SK-N-SH treated with all-trans-retinoic acid at 6 μM for 48 hours (cell line): ENCODE measurements at regions not wholly inside any gene's neighbourhood (a gene's known extent, or its start where the extent isn't known, plus 50 kb on each side); places are given as distances from the start of the nearest gene placed in this dataset.

Experiments
- ARNTL ChIP-seq: fragments of 450-650 bp; formaldehyde crosslinking; IDR thresholded peaks from 2 replicates; pipeline ENCODE4 v1.5.0; 2020; ENCODE audit warnings: low read depth, mild to moderate bottlenecking, moderate library complexity, borderline replicate concordance
- BACH2 ChIP-seq: fragments of 250-450 bp; sonication (Bioruptor Pico); IDR thresholded peaks from 2 replicates; pipeline ENCODE4 v1.9.0; 2021; ENCODE audit warnings: mild to moderate bottlenecking, borderline replicate concordance
- CREB5 ChIP-seq: fragments of 250-450 bp; sonication (Bioruptor Pico); IDR thresholded peaks from 2 replicates; pipeline ENCODE4 v1.5.1; 2020; ENCODE audit warnings: low read depth, mild to moderate bottlenecking, moderate library complexity
- CSRNP3 ChIP-seq: fragments of 250-450 bp; sonication (Bioruptor Pico); IDR thresholded peaks from 2 replicates; pipeline ENCODE4 v1.5.1; 2021; ENCODE audit warnings: mild to moderate bottlenecking, moderate library complexity
- ESRRG ChIP-seq: fragments of 250-450 bp; sonication (Bioruptor Pico); IDR thresholded peaks from 2 replicates; pipeline ENCODE4 v1.6.1; 2021; ENCODE audit warnings: mild to moderate bottlenecking
- GLIS3 ChIP-seq: fragments of 250-450 bp; sonication (Bioruptor Pico); IDR thresholded peaks from 2 replicates; pipeline ENCODE4 v1.5.0; 2020; ENCODE audit warnings: mild to moderate bottlenecking, moderate library complexity
- PATZ1 ChIP-seq: fragments of 250-450 bp; sonication (Bioruptor Pico); IDR thresholded peaks from 2 replicates; pipeline ENCODE4 v1.8.0; 2020; ENCODE audit warnings: mild to moderate bottlenecking, moderate library complexity, borderline replicate concordance
- POU6F1 ChIP-seq: fragments of 250-450 bp; sonication (Bioruptor Pico); IDR thresholded peaks from 2 replicates; pipeline ENCODE4 v1.8.0; 2021; ENCODE audit warnings: low read depth, mild to moderate bottlenecking, moderate library complexity, borderline replicate concordance
- PPARA ChIP-seq: fragments of 250-450 bp; sonication (Bioruptor Pico); IDR thresholded peaks from 2 replicates; pipeline ENCODE4 v1.5.0; 2020; ENCODE audit warnings: mild to moderate bottlenecking, borderline replicate concordance
- RARB ChIP-seq: fragments of 250-450 bp; sonication (Bioruptor Pico); IDR thresholded peaks from 2 replicates; pipeline ENCODE4 v1.8.0; 2021; ENCODE audit warnings: mild to moderate bottlenecking, moderate library complexity
- TCF4 ChIP-seq: fragments of 250-450 bp; sonication (Bioruptor Pico); IDR thresholded peaks from 2 replicates; pipeline ENCODE4 v1.8.0; 2021; ENCODE audit warnings: mild to moderate bottlenecking, moderate library complexity, borderline replicate concordance
- TSHZ2 ChIP-seq: fragments of 250-450 bp; sonication (Bioruptor Pico); IDR thresholded peaks from 2 replicates; pipeline ENCODE4 v1.5.0; 2020; ENCODE audit warnings: mild to moderate bottlenecking, moderate library complexity
- ZFP30 ChIP-seq: fragments of 450-650 bp; formaldehyde crosslinking; IDR thresholded peaks from 2 replicates; pipeline ENCODE4 v1.5.0; 2022; ENCODE audit warnings: mild to moderate bottlenecking, moderate library complexity
- ZNF8 ChIP-seq: fragments of 450-650 bp; formaldehyde crosslinking; IDR thresholded peaks from 2 replicates; pipeline ENCODE4 v1.5.0; 2020; ENCODE audit warnings: mild to moderate bottlenecking, moderate library complexity

- no peak for TF ChIP-seq TSHZ2 (CRISPR knock-in tag)
- TF ChIP-seq CREB5 (CRISPR knock-in tag): no peak
- no peak for TF ChIP-seq PATZ1 (CRISPR knock-in tag)
- TF ChIP-seq POU6F1 (CRISPR knock-in tag): no peak
- TF ChIP-seq TCF4 (CRISPR knock-in tag): no peak
- no peak for TF ChIP-seq ZFP30
- TF ChIP-seq RARB (CRISPR knock-in tag): no peak
- TF ChIP-seq BACH2 (CRISPR knock-in tag): no peak
- TF ChIP-seq ZNF8 (CRISPR knock-in tag): no peak
- no peak for TF ChIP-seq CSRNP3 (CRISPR knock-in tag)
- no peak for TF ChIP-seq ARNTL
- TF ChIP-seq ESRRG (CRISPR knock-in tag): no peak
- no peak for TF ChIP-seq GLIS3
- TF ChIP-seq PPARA (CRISPR knock-in tag): no peak
These were observed 595.1 kb downstream of the MBD2 start for GRCh38 chr18:53629337-53629736.
